ENCODE measurements at regions not wholly inside any gene's neighbourhood (a gene's known extent, or its start where the extent isn't known, plus 50 kb on each side); places are given as distances from the start of the nearest gene placed in this dataset.

- TF ChIP-seq CTCF (IDR thresholded peaks at IDR 0.05) (no peak), EP300 (IDR thresholded peaks at IDR 0.05) (no peak), POLR2A (IDR thresholded peaks at IDR 0.05; ENCODE audit: low read depth) (no peak)
Measured at GRCh38 chr5:4215143-4215542, 619.5 kb downstream of the IRX1 start.
